ENCODE measurements at regions not wholly inside any gene's neighbourhood (a gene's known extent, or its start where the extent isn't known, plus 50 kb on each side); places are given as distances from the start of the nearest gene placed in this dataset.

- Histone ChIP-seq H2AFZ (ENCODE audit: low read depth, low read length) (no peak overlapping the region), H3K27me3 (ENCODE audit: control insufficient read depth in 2 of 2, insufficient read depth in 2 of 2, low read length in 2 of 2) (no peaks in the 10 kb centered on the region), H3K27ac (ENCODE audit: extremely low read depth, low read depth, low read length) (no peak overlapping the region), H3K9ac (ENCODE audit: insufficient read depth in 1 of 2, low read depth in 2 of 2, low read length in 2 of 2) (no peak overlapping the region), H4K20me1 (replicated peaks; ENCODE audit: control insufficient read depth, insufficient read depth, low read length) (no peaks in the 10 kb centered on the region), H3K36me3 (ENCODE audit: control insufficient read depth, insufficient read depth, low read length) (no peaks in the 10 kb centered on the region), H3K9me3 (replicated peaks; ENCODE audit: control insufficient read depth, insufficient read depth, low read depth, low read length) (no peaks in the 10 kb centered on the region), H3K4me1 (replicated peaks in 1 of 2; ENCODE audit: control insufficient read depth in 2 of 2, insufficient read depth in 2 of 2, low read length in 2 of 2) (no peaks in the 10 kb centered on the region), H3K4me2 (ENCODE audit: insufficient read depth, low read length) (no peak overlapping the region), H3K79me2 (ENCODE audit: control insufficient read depth, insufficient read depth, low read length) (no peaks in the 10 kb centered on the region), H3K4me3 (no peak overlapping the region), H3K9me1 (ENCODE audit: control insufficient read depth, insufficient read depth, low read length) (no peaks in the 10 kb centered on the region)
- ATAC-seq (no peak), FAIRE-seq (no peak), DNase-seq (ENCODE audit: extremely low read depth in 1 of 4, low spot score in 3 of 4) (no peak)
- intact Hi-C loops (cut with micrococcal nuclease), result no loop called here
- ChIA-PET POLR2A (no interaction called here), CTCF (ENCODE audit: low intra/inter-chr PET ratio) (no interaction called here)
- in situ Hi-C loops (cut with MboI), result no loop called here
- WGBS (ENCODE audit: insufficient coverage, low coverage, missing lambda C conversion rate), result 0% methylated on average over 2 of the region's 2 CpGs
- no TSS peak for BruUV-seq (replicated peaks)
- TF ChIP-seq TRIM28 (IDR thresholded peaks at IDR 0.05) (no peak), ZNF174 (CRISPR knock-in tag; IDR thresholded peaks at IDR 0.05) (no peak), DEAF1 (CRISPR knock-in tag; IDR thresholded peaks at IDR 0.05) (no peak), ETV5 (CRISPR knock-in tag; IDR thresholded peaks at IDR 0.05; ENCODE audit: low read depth) (no peak), RAD21 (CRISPR knock-in tag; conservative IDR thresholded peaks at IDR 0.05 in 1 of 2, IDR thresholded peaks at IDR 0.05 in 1 of 2) (no peak), ZBTB2 (IDR thresholded peaks at IDR 0.05) (no peak), PML (IDR thresholded peaks at IDR 0.05; ENCODE audit: low read length) (no peak)
- TF ChIP-seq, protein P1, sequence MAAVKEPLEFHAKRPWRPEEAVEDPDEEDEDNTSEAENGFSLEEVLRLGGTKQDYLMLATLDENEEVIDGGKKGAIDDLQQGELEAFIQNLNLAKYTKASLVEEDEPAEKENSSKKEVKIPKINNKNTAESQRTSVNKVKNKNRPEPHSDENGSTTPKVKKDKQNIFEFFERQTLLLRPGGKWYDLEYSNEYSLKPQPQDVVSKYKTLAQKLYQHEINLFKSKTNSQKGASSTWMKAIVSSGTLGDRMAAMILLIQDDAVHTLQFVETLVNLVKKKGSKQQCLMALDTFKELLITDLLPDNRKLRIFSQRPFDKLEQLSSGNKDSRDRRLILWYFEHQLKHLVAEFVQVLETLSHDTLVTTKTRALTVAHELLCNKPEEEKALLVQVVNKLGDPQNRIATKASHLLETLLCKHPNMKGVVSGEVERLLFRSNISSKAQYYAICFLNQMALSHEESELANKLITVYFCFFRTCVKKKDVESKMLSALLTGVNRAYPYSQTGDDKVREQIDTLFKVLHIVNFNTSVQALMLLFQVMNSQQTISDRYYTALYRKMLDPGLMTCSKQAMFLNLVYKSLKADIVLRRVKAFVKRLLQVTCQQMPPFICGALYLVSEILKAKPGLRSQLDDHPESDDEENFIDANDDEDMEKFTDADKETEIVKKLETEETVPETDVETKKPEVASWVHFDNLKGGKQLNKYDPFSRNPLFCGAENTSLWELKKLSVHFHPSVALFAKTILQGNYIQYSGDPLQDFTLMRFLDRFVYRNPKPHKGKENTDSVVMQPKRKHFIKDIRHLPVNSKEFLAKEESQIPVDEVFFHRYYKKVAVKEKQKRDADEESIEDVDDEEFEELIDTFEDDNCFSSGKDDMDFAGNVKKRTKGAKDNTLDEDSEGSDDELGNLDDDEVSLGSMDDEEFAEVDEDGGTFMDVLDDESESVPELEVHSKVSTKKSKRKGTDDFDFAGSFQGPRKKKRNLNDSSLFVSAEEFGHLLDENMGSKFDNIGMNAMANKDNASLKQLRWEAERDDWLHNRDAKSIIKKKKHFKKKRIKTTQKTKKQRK (IDR thresholded peaks at IDR 0.05; ENCODE audit: borderline replicate concordance, low read depth, low read length), result no peak
- TF ChIP-seq, protein P2, sequence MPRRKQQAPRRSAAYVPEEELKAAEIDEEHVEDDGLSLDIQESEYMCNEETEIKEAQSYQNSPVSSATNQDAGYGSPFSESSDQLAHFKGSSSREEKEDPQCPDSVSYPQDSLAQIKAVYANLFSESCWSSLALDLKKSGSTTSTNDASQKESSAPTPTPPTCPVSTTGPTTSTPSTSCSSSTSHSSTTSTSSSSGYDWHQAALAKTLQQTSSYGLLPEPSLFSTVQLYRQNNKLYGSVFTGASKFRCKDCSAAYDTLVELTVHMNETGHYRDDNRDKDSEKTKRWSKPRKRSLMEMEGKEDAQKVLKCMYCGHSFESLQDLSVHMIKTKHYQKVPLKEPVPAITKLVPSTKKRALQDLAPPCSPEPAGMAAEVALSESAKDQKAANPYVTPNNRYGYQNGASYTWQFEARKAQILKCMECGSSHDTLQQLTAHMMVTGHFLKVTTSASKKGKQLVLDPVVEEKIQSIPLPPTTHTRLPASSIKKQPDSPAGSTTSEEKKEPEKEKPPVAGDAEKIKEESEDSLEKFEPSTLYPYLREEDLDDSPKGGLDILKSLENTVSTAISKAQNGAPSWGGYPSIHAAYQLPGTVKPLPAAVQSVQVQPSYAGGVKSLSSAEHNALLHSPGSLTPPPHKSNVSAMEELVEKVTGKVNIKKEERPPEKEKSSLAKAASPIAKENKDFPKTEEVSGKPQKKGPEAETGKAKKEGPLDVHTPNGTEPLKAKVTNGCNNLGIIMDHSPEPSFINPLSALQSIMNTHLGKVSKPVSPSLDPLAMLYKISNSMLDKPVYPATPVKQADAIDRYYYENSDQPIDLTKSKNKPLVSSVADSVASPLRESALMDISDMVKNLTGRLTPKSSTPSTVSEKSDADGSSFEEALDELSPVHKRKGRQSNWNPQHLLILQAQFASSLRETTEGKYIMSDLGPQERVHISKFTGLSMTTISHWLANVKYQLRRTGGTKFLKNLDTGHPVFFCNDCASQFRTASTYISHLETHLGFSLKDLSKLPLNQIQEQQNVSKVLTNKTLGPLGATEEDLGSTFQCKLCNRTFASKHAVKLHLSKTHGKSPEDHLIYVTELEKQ (CRISPR knock-in tag; IDR thresholded peaks at IDR 0.05), result no peak
- TF ChIP-seq, protein P3, sequence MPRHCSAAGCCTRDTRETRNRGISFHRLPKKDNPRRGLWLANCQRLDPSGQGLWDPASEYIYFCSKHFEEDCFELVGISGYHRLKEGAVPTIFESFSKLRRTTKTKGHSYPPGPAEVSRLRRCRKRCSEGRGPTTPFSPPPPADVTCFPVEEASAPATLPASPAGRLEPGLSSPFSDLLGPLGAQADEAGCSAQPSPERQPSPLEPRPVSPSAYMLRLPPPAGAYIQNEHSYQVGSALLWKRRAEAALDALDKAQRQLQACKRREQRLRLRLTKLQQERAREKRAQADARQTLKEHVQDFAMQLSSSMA (CRISPR knock-in tag; IDR thresholded peaks at IDR 0.05), result no peak
Observed at GRCh38 chr18:60601249-60601648, 228.7 kb upstream of the MC4R start.
